Psoas muscle (tissue), 7 donors: ENCODE measurements at regions not wholly inside any gene's neighbourhood (a gene's known extent, or its start where the extent isn't known, plus 50 kb on each side); places are given as distances from the start of the nearest gene placed in this dataset.
A peak's percentile ranks its signal among the peaks of the same experiment; 100 is the strongest.

ENCODE experiments used
- ATAC-seq, 4 donors: fragments of 200-7000 bp; cut with Tn5 transposase; one replicate each; pipeline ENCODE4 v1.9.1; 2020; ENCODE audit warnings: moderate library complexity in 3 of 4, mild to moderate bottlenecking in 2 of 4
- DNase-seq, 2 donors: peaks; one replicate each; pipeline ENCODE4 v3.0.0-alpha.2; 2020
- H3K27ac ChIP-seq: fragments of 200-600 bp; one replicate; pipeline ENCODE4 v1.8.0; 2022
- H3K27me3 ChIP-seq, 3 donors: fragments of 200-600 bp in 1 of 3; one replicate each; pipeline versions ENCODE4 v1.6.1 to v1.8.0; 2013 to 2022; ENCODE audit warnings: low read length in 2 of 3, mild to moderate bottlenecking in 2 of 3, moderate library complexity in 1 of 3; ENCODE audit not compliant: insufficient read depth in 3 of 3
- H3K36me3 ChIP-seq, 2 donors: fragments of 200-600 bp in 1 of 2; one replicate each; pipeline versions ENCODE4 v1.6.1 to v1.8.0; 2013 to 2022; ENCODE audit warnings: low read depth in 1 of 2, mild to moderate bottlenecking in 1 of 2, moderate library complexity in 1 of 2; ENCODE audit not compliant: insufficient read depth in 1 of 2
- H3K4me1 ChIP-seq: fragments of 200-600 bp; one replicate; pipeline ENCODE4 v1.8.0; 2022
- H3K4me3 ChIP-seq: fragments of 200-600 bp; one replicate; pipeline ENCODE4 v1.8.0; 2022; ENCODE audit warnings: mild to moderate bottlenecking
- H3K9me3 ChIP-seq: fragments of 200-600 bp; one replicate; pipeline ENCODE4 v1.8.0; 2022
- CTCF ChIP-seq: fragments of 200-600 bp; IDR thresholded peaks from one replicate; pipeline ENCODE4 v1.8.0; 2022; ENCODE audit warnings: antibody characterized with exemption
- WGBS, 3 donors: extraction: QIAGEN DNeasy Blood & Tissue Kit; methylation state at CpG; one replicate each; pipeline versions ENCODE4 v1.1.6 to v1.1.7; 2013; 5-methylcytosine and 5-hydroxymethylcytosine counted together
- intact Hi-C, 2 donors: fragments of 100-400 bp; cut with DNase I; formaldehyde crosslinking; loops; one replicate each; pipeline versions ENCODE4 v1.11.0 to v1.14.2; 2022
- donor health status: healthy with polysubstance abuse.
- donor health status: DM: no; HTN: no; CAD: no; lungs with moderate emphysema.
- donor health status: Bipolar disorder and iron deficiency.
- donor health status: healthy.
- donor health status: DM: yes; HTN: yes; CAD: no.
- donor health status: DM: no; HTN: no; CAD: no.
- donor health status: DM: yes; HTN: yes; CAD: no.

- no peak for ATAC-seq
- Histone ChIP-seq H3K27me3 (no peaks in the 10 kb centered on the region), H3K27ac (peak overlapping the region; percentile 94), H3K4me3 (no peak overlapping the region), H3K9me3 (no peaks in the 10 kb centered on the region), H3K36me3 (peaks cover 0 to 25% of the 10 kb centered on the region in 2 donors), H3K4me1 (peaks cover 31% of the 10 kb centered on the region)
- TF ChIP-seq CTCF: no peak
- DNase-seq: no peak
- intact Hi-C loops: loop anchor here (2.0 to 10.0 kb wide), 4 partner anchors 53 to 306 kb away; partner anchors contain the start of gene NCOR2 (in 1 of the 2)
- WGBS, 3 donors: 93 to 96% (median 94%) methylated on average over 12 of the region's 12 CpGs
Observed at GRCh38 chr12:124458992-124459851, 108.2 kb downstream of the NCOR2 start.

DNA sequence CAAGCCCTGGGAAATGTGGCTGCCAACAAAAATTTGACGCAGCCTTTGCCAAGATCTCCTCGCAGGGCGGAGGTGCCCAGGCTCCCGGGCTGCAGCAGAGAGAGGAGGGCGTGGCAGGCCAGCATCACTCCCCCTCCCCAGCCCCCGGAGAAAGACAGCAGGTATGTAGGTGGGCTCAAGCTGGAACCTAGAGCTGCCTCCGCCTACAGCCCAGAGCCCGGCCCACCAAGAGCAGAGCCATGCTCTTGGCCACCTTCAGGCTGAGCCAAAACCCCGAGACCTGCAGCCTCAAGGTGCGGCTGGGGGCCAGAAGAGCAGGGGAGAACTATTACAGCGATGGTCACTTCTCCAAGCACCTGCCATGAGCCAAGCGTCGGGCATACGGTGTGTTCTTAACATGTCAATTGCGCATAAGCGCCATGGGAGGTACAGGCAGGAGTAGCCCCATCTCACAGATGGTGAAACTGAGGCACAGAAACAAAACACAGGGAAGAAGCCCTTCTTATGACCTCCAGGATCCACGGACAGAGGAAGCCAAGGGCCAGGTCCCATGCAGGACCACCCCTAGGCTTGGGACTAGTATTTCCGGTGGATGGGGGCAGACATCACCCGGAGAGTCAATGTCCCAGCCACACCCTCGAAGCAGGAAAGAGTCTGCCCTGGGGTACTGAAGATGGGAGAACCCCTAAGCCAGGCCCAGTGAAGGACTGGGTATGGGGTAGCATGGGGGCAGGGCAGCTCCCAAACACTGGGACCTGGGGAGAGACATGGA is 109.0 kb downstream of the NCOR2 start:
- H3K36me3 ChIP-seq: peaks cover 0 to 22% of the 10 kb centered on the region in 2 donors
- DNase-seq: no peak
- no peak for ATAC-seq
- WGBS, 3 donors: 59 to 74% (median 67%) methylated on average over 20 of the region's 20 CpGs
- no peaks in the 10 kb centered on the region for H3K27me3 ChIP-seq
- H3K27ac ChIP-seq: peak overlapping the region; percentile 94
- no peaks in the 10 kb centered on the region for H3K9me3 ChIP-seq
- H3K4me3 ChIP-seq: no peak overlapping the region
- TF ChIP-seq CTCF: no peak
- intact Hi-C loops: loop anchor here (2.0 to 10.0 kb wide), 4 partner anchors 54 to 306 kb away; partner anchors contain the start of gene NCOR2 (in 1 of the 2)
- H3K4me1 ChIP-seq: peaks cover 37% of the 10 kb centered on the region

DNA sequence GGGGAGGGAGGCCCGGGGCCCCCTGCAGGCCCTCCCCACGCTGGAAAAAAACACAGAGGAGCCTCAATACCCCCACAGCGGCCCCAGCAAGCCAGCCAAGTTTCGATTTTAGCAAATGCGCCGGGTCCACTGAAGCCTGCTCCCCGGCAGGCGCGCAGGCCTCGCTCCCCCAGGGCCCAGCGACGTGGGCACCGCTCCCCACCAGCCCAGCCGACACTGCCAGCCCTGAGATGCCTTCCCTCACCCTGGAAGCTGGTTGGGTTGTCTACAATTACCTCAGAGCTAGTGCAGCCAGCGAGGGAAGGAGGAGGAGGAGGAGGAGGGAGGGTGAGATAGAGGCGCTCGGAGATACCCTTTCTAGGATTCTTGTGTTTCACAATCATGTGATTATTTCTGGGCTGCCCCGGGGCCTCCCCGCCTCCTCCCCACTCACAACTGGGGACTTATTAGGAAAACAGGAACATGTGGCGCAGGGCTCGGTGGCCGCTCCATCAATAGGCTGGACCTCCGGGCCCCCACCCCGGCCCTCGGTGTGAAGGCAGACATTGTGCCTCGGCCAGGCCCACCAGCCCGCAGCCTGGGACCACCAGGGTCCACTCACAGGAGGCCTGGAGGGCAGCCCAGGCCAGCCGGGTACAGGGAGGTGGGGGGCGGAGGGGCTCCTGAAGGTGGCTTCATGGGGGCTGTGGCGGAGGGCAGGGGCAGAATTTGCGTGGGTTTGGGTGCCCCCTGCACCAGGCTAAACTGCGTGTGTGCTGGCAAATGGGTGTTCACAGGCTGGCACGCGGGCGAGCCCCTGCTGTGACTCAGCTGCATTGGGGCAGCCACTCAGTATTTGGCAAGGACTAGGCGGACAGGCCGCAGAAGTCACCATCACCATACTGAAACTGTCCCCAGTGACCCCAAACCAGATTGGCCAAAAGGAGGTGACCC is 109.9 kb downstream of the NCOR2 start:
- intact Hi-C loops: loop anchor here (2.0 to 10.0 kb wide), 4 partner anchors 55 to 307 kb away; partner anchors contain the start of gene NCOR2 (in 1 of the 2)
- ATAC-seq (peak; percentile 77 to 83 (median 78)), DNase-seq (peak; percentile 82 to 92)
- Histone ChIP-seq H3K4me3 (peak overlapping the region; percentile 54), H3K27me3 (no peaks in the 10 kb centered on the region), H3K27ac (peak overlapping the region; percentile 94), H3K9me3 (no peaks in the 10 kb centered on the region), H3K4me1 (peaks cover 46% of the 10 kb centered on the region), H3K36me3 (peaks cover 0 to 19% of the 10 kb centered on the region in 2 donors)
- 7 to 10% (median 7%) methylated on average over 35 to 37 of the region's 37 CpGs for WGBS, 3 donors
- no peak for TF ChIP-seq CTCF

GRCh38 chr12:124456652-124457152 is 110.7 kb downstream of the NCOR2 start:
- H3K36me3 ChIP-seq: peaks cover 0 to 12% of the 10 kb centered on the region in 2 donors
- WGBS, 3 donors: 70 to 82% (median 76%) methylated on average over 26 to 31 of the region's 31 CpGs
- no peak for ATAC-seq
- H3K4me3 ChIP-seq: peak overlapping the region; percentile 54
- H3K27ac ChIP-seq: peak overlapping the region; percentile 94
- intact Hi-C loops: loop anchor here (5.0 to 10.0 kb wide), 3 partner anchors 56 to 308 kb away; partner anchors contain the start of gene NCOR2 (in 1 of the 2)
- peaks cover 52% of the 10 kb centered on the region for H3K4me1 ChIP-seq
- no peaks in the 10 kb centered on the region for H3K9me3 ChIP-seq
- no peak for TF ChIP-seq CTCF
- peak in 1 of 2 donors; percentile 43 for DNase-seq
- no peaks in the 10 kb centered on the region for H3K27me3 ChIP-seq
